ENCODE measurements at regions not wholly inside any gene's neighbourhood (a gene's known extent, or its start where the extent isn't known, plus 50 kb on each side); places are given as distances from the start of the nearest gene placed in this dataset.

- TF ChIP-seq, protein P1, sequence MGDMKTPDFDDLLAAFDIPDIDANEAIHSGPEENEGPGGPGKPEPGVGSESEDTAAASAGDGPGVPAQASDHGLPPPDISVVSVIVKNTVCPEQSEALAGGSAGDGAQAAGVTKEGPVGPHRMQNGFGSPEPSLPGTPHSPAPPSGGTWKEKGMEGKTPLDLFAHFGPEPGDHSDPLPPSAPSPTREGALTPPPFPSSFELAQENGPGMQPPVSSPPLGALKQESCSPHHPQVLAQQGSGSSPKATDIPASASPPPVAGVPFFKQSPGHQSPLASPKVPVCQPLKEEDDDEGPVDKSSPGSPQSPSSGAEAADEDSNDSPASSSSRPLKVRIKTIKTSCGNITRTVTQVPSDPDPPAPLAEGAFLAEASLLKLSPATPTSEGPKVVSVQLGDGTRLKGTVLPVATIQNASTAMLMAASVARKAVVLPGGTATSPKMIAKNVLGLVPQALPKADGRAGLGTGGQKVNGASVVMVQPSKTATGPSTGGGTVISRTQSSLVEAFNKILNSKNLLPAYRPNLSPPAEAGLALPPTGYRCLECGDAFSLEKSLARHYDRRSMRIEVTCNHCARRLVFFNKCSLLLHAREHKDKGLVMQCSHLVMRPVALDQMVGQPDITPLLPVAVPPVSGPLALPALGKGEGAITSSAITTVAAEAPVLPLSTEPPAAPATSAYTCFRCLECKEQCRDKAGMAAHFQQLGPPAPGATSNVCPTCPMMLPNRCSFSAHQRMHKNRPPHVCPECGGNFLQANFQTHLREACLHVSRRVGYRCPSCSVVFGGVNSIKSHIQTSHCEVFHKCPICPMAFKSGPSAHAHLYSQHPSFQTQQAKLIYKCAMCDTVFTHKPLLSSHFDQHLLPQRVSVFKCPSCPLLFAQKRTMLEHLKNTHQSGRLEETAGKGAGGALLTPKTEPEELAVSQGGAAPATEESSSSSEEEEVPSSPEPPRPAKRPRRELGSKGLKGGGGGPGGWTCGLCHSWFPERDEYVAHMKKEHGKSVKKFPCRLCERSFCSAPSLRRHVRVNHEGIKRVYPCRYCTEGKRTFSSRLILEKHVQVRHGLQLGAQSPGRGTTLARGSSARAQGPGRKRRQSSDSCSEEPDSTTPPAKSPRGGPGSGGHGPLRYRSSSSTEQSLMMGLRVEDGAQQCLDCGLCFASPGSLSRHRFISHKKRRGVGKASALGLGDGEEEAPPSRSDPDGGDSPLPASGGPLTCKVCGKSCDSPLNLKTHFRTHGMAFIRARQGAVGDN (IDR thresholded peaks at IDR 0.05) = no peak
- TF ChIP-seq POU2F2 (IDR thresholded peaks at IDR 0.05; ENCODE audit: borderline replicate concordance, low read depth, low read length) = no peak
- TF ChIP-seq TBL1XR1 (IDR thresholded peaks at IDR 0.05; ENCODE audit: low read depth, low read length) = no peak
- no peak for TF ChIP-seq HDAC2 (IDR thresholded peaks at IDR 0.05)
- TF ChIP-seq, protein P2, sequence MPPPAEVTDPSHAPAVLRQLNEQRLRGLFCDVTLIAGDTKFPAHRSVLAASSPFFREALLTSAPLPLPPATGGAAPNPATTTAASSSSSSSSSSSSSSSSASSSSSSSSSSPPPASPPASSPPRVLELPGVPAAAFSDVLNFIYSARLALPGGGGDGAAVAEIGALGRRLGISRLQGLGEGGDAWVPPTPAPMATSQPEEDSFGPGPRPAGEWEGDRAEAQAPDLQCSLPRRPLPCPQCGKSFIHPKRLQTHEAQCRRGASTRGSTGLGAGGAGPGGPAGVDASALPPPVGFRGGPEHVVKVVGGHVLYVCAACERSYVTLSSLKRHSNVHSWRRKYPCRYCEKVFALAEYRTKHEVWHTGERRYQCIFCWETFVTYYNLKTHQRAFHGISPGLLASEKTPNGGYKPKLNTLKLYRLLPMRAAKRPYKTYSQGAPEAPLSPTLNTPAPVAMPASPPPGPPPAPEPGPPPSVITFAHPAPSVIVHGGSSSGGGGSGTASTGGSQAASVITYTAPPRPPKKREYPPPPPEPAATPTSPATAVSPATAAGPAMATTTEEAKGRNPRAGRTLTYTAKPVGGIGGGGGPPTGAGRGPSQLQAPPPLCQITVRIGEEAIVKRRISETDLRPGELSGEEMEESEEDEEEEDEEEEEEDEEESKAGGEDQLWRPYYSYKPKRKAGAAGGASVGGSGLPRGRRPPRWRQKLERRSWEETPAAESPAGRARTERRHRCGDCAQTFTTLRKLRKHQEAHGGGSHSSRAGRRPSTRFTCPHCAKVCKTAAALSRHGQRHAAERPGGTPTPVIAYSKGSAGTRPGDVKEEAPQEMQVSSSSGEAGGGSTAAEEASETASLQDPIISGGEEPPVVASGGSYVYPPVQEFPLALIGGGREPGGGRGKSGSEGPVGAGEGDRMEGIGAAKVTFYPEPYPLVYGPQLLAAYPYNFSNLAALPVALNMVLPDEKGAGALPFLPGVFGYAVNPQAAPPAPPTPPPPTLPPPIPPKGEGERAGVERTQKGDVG (CRISPR knock-in tag; IDR thresholded peaks at IDR 0.05) = no peak
- TF ChIP-seq HDAC6 (IDR thresholded peaks at IDR 0.05; ENCODE audit: unreplicated experiment) = no peak
- TF ChIP-seq NFYB (IDR thresholded peaks at IDR 0.05; ENCODE audit: insufficient read depth, low read depth, low read length) = no peak
- TF ChIP-seq DPF2 (IDR thresholded peaks at IDR 0.05) = no peak
- no peak for TF ChIP-seq POLR2AphosphoS2 (IDR thresholded peaks at IDR 0.05; ENCODE audit: low read depth, low read length)
- TF ChIP-seq EZH2 (IDR thresholded peaks at IDR 0.05; ENCODE audit: borderline replicate concordance, control insufficient read depth, low read depth, low read length) = no peak
Observed at GRCh38 chr5:115467628-115468027, 76.9 kb downstream of the FEM1C start (continued).

Measured in GM12878 (cell line).